Mucosa of descending colon (tissue), 3 donors: ENCODE measurements at regions not wholly inside any gene's neighbourhood (a gene's known extent, or its start where the extent isn't known, plus 50 kb on each side); places are given as distances from the start of the nearest gene placed in this dataset.
A peak's percentile ranks its signal among the peaks of the same experiment; 100 is the strongest.

ENCODE experiments used
- ATAC-seq: fragments of 200-7000 bp; cut with Tn5 transposase; one replicate; pipeline ENCODE4 v1.9.1; 2020; ENCODE audit warnings: mild to moderate bottlenecking, moderate library complexity
- DNase-seq, 3 donors: peaks; one replicate each; pipeline ENCODE4 v3.0.0-alpha.2; 2020
- H3K36me3 ChIP-seq: fragments of 200-600 bp; one replicate; pipeline ENCODE4 v1.8.0; 2021; ENCODE audit warnings: low read depth, mild to moderate bottlenecking
- H3K4me1 ChIP-seq: fragments of 200-600 bp; one replicate; pipeline ENCODE4 v1.8.0; 2021; ENCODE audit warnings: low read depth, mild to moderate bottlenecking
- H3K4me3 ChIP-seq: fragments of 200-600 bp; one replicate; pipeline ENCODE4 v1.8.0; 2021; ENCODE audit warnings: mild to moderate bottlenecking
- H3K9me3 ChIP-seq: fragments of 200-600 bp; one replicate; pipeline ENCODE4 v1.8.0; 2021; ENCODE audit warnings: mild to moderate bottlenecking
- intact Hi-C, 2 donors: fragments of 100-400 bp; cut with DNase I in 1 of 2; cut with micrococcal nuclease in 1 of 2; formaldehyde crosslinking; loops; one replicate each; pipeline versions ENCODE4 v1.11.0 to v1.11.1; 2022; cut with DNase I, micrococcal nuclease
- TF ChIP-seq, protein P1 (sequence below): fragments of 200-600 bp; IDR thresholded peaks from one replicate; pipeline ENCODE4 v1.8.0; 2022; ENCODE audit warnings: antibody characterized with exemption, mild to moderate bottlenecking
- donor health status: DM: no; HTN: no; CAD: no; lungs with moderate emphysema.
- donor health status: DM: no; HTN: no; CAD: no.
- donor health status: DM: no; HTN: yes; CAD: no.

DNA sequence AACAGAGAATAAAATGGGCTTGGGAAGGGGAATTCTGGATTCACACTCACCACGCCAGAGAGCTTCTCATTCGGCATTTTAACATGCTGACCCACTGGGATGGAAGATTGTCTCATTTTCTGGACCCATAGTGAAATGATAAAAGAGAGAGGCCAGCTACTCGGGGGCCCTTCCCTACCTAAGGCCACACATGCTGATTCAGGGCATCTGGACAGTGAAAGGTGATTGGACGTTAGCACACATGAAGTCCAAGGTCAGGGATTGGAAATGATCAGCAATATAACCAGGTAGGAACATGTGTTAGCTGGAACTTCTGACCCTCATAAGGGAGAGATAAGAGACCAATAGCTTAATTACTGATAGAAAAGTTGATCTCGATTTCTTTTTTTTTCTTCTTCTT, 183.7 kb downstream of the NUFIP1 start:
- ATAC-seq (no peak), DNase-seq (no peak)
- Histone ChIP-seq H3K36me3 (no peaks in the 10 kb centered on the region), H3K4me1 (no peaks in the 10 kb centered on the region), H3K9me3 (no peaks in the 10 kb centered on the region), H3K4me3 (no peak overlapping the region)
- intact Hi-C loops = no loop called here
- TF ChIP-seq, protein P1, sequence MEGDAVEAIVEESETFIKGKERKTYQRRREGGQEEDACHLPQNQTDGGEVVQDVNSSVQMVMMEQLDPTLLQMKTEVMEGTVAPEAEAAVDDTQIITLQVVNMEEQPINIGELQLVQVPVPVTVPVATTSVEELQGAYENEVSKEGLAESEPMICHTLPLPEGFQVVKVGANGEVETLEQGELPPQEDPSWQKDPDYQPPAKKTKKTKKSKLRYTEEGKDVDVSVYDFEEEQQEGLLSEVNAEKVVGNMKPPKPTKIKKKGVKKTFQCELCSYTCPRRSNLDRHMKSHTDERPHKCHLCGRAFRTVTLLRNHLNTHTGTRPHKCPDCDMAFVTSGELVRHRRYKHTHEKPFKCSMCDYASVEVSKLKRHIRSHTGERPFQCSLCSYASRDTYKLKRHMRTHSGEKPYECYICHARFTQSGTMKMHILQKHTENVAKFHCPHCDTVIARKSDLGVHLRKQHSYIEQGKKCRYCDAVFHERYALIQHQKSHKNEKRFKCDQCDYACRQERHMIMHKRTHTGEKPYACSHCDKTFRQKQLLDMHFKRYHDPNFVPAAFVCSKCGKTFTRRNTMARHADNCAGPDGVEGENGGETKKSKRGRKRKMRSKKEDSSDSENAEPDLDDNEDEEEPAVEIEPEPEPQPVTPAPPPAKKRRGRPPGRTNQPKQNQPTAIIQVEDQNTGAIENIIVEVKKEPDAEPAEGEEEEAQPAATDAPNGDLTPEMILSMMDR = no peak

DNA sequence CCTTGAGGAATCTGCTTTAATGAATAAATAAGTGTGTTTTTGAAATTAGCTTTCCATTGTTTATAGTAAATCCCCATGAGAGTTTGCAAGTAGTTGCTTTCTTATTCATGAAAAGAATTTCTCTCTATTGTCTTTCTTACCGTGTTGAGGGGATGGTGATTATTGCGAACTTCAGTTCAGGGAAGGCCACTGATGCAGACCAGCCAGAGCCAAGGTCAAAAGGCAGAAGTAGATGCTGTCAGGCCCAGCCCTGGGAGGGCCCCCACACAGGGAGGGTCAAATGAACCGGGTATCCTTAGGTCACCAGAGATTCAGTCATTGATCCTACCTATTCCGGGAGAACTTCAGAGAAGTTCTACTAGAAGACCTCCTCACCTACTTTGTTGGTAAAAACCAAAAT, 185.9 kb downstream of the NUFIP1 start:
- Histone ChIP-seq H3K9me3 (no peaks in the 10 kb centered on the region), H3K36me3 (no peaks in the 10 kb centered on the region), H3K4me1 (no peaks in the 10 kb centered on the region), H3K4me3 (no peak overlapping the region)
- intact Hi-C loops = no loop called here
- no peak for DNase-seq
- TF ChIP-seq, protein P1 = no peak
- ATAC-seq = no peak

DNA sequence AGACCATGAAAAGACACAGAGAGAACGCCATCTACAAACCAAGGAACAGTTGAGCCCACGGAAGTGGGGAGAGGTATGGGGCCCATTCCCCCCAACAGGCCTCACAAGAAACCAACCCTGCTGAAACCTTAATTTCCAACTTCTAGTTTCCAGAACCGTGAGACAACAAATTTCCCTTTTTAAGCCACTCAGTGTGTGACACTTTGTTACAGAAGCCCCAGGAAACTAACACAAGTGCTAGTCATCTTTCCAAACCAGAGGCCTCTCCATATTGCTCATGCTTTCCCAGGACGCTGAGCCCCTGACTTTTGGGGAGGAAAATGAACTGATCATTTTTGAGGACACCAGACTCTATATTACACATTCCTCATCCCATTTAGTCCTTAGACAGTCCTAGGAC, 186.8 kb downstream of the NUFIP1 start:
- ATAC-seq (no peak), DNase-seq (no peak)
- no peaks in the 10 kb centered on the region for H3K9me3 ChIP-seq
- TF ChIP-seq, protein P1 = no peak
- H3K36me3 ChIP-seq = no peaks in the 10 kb centered on the region
- no peak overlapping the region for H3K4me3 ChIP-seq
- no peaks in the 10 kb centered on the region for H3K4me1 ChIP-seq
- intact Hi-C loops = no loop called here

DNA sequence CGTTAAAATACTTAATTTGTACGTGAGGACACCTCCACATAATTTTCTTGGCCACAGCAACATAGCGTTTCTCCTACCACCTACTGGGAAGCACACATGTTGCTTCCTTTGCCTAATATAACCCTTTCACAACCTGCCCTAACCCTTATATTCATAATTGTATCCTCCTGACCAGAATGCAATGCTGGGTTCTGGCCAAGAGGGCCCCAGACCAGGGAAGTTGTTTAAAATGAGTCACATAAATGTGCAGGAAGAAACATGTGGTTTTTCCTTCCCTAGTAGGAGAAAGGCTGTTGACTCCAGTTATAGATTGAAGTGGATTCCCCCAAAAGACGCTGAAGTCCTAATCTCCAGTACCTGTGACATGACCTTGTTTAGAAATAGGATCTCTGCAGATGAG, 187.3 kb downstream of the NUFIP1 start:
- no peaks in the 10 kb centered on the region for H3K9me3 ChIP-seq
- no peak overlapping the region for H3K4me3 ChIP-seq
- H3K36me3 ChIP-seq = no peaks in the 10 kb centered on the region
- TF ChIP-seq, protein P1 = no peak
- DNase-seq (no peak), ATAC-seq (peak; percentile 79)
- intact Hi-C loops = no loop called here
- H3K4me1 ChIP-seq = no peaks in the 10 kb centered on the region

DNA sequence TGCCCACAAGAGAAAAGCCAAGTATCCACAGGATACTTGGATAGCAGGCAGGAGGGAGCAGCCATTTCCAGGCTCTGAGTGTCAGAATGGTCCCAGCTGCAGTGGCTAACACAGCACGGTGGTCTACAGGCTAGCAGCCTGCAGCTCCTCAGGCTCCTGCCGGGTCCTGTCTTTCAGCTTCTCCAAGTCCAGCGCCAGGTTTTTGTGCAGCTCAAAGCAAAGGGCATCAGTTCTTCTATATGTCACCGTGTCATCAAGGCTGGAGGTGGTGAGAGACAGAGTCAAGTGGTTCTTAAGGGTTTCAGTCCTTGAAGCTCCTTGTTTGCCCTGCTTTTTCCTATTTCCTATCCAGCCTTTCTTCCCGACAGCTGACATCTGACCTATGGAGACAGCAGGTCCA, 188.6 kb downstream of the NUFIP1 start:
- Histone ChIP-seq H3K4me3 (no peak overlapping the region), H3K9me3 (no peaks in the 10 kb centered on the region), H3K36me3 (no peaks in the 10 kb centered on the region), H3K4me1 (no peaks in the 10 kb centered on the region)
- ATAC-seq (no peak), DNase-seq (no peak)
- intact Hi-C loops = no loop called here
- TF ChIP-seq, protein P1 = no peak

DNA sequence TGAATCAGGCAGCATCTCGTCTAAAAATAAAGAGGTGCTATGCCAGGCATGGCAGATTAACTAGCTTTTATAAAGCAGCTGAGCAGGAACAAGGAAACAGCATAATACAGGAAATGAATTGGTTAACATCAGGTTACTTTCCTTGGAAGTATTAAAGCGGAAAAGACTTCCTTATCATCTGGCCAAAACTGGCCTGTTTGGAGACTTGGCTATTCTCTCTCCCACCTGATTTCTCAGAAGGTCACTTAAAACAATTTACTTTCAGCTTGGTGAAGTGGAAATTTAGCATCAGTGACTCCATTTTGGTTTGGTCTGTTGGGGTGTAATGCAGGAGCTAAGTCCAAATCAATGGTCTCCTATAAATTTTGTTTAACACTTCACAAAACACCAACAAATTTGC, 191.6 kb downstream of the NUFIP1 start:
- Histone ChIP-seq H3K36me3 (no peaks in the 10 kb centered on the region), H3K9me3 (no peaks in the 10 kb centered on the region), H3K4me1 (no peaks in the 10 kb centered on the region), H3K4me3 (no peak overlapping the region)
- intact Hi-C loops = no loop called here
- peak; percentile 48 for ATAC-seq
- DNase-seq = no peak
- TF ChIP-seq, protein P1 = no peak
